GM19455 (cell line): ENCODE measurements at regions not wholly inside any gene's neighbourhood (a gene's known extent, or its start where the extent isn't known, plus 50 kb on each side); places are given as distances from the start of the nearest gene placed in this dataset.
"Not testable (repeated sequence)": the region's sequence is repeated elsewhere in the genome, so short reads cannot be mapped to it uniquely, and the experiment has no call there.

Experiments
- ATAC-seq: cut with Tn5 transposase; IDR thresholded peaks from one replicate; pipeline ENCODE4 v1.9.1; 2021; ENCODE audit not compliant: unreplicated experiment

- ATAC-seq: no peak
Measured at GRCh38 chr17:77036841-77037381, 103.9 kb upstream of the SEC14L1 start.

DNA sequence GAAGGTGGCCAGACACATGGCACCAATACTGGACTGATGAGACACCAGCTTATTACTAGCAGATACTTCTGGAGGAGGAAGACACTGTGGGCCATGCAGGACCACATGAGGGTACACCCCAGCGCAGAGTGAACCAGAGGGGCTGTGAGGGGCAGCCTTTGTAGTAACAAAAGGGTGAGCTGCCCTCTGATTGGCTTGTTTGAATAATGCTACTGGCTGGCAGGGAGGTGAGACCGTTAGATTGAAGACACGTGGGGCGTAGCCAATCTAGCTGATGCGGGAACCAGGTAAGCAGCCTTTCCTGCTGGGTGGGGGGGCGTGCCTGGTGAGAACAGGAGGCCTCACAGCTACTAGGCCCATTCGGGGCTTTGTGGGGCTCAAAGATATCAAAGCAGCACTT, 102.8 kb upstream of the SEC14L1 start:
- no peak for ATAC-seq

DNA sequence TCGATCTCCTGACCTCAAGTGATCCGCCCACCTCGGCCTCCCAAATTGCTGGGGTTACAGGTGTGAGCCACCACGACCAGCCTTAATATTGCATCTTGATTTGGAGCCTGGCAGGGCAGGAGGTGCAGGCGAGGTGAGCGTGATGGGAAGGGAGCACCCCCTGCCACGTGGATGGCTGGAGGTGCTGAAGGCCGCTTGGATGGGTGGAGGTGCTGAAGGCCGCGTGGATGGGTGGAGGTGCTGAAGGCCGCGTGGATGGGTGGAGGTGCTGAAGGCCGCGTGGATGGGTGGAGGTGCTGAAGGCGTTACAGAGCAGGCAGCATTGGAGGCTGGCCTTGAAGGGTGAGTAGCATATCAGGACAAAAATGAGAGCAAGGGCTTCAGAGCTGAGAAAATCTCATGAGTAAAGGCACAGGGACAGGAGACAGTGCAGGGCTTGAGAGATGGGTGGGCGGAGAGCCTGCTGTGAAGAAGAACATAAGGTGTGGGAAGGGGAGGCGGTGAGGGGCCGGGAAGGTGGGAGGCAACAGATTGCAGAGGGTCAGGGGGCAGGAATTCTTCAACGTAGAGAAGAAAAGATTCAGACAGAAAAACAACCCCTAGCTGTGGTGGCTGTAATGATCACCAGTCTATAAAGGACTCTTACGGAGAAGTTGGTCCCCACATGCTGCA, 101.7 kb upstream of the SEC14L1 start:
- no peak for ATAC-seq

GRCh38 chr17:77042476-77043231, 98.1 kb upstream of the SEC14L1 start:
- no peak for ATAC-seq

GRCh38 chr17:77045441-77046041, 95.2 kb upstream of the SEC14L1 start:
- ATAC-seq: no peak

DNA sequence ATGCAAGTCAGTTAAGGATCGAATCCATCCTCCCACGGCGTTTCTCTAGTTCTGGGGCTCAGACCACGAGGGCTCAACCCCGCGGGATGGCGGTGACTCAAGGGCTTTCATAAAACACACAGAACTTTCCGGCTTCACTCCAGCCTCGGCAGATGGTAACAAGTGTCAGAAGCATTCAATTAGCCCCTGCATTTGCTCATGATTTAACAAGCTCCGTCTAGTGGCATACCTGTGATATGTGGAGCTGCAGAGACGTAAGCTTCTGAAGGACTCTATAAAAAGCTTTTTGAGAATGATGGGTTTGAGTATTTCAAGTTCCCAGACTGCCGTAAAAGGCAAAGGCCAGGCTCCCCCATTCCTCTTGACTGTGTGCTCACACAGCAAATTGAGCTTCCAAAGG, 91.3 kb upstream of the SEC14L1 start:
- ATAC-seq: no peak

GRCh38 chr17:77050901-77051300, 89.9 kb upstream of the SEC14L1 start:
- not testable (repeated sequence) for ATAC-seq

DNA sequence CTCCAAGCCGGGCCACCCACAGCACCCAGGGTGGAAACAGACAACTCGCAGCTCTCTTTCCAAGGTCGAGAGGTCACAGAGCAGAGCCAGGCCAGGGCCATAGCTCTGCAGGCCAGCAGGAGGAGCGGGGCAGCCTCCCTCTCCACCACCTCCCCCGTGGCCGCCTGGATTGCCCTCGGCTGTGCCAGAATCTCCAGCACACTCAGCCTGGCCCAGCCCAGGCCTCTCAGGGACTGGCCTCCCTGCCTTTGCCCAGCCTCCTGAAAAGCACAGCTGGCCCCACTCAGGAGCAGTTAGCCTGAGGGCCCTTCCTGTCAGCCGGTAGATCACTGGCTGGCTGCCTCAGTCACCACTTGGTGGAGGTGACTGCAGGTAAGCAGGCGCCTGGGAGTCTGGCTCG, 85.8 kb upstream of the SEC14L1 start:
- no peak for ATAC-seq

- no peak for ATAC-seq
Measured at GRCh38 chr17:77055453-77055852, 85.3 kb upstream of the SEC14L1 start.

- ATAC-seq: no peak
Measured at GRCh38 chr17:77058016-77058415, 82.8 kb upstream of the SEC14L1 start.

- no peak for ATAC-seq
Measured at GRCh38 chr17:77061669-77062068, 79.1 kb upstream of the SEC14L1 start.

- no peak for ATAC-seq
Measured at GRCh38 chr17:77064598-77064997, 76.2 kb upstream of the SEC14L1 start.

DNA sequence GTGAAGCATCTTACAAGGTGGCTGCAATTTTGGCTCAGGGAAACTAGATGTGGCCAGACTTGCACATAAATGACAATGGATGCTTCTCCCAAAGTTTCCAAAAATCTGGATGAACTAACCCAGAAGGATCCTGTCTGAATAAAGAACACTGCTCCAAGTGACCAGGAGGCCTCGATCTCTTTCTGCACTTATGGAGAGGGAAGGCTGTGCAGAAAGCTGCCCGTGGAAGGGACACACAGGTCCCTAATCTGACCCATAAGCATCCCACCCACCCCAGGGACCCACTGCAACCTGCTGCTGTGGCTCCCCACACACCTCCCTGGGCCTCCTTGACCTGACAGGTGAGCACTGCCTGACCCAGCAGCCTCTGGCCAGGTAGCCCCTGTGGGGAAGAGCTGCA, 74.6 kb upstream of the SEC14L1 start:
- no peak for ATAC-seq

- not testable (repeated sequence) for ATAC-seq
Measured at GRCh38 chr17:77066726-77067409, 73.9 kb upstream of the SEC14L1 start.

DNA sequence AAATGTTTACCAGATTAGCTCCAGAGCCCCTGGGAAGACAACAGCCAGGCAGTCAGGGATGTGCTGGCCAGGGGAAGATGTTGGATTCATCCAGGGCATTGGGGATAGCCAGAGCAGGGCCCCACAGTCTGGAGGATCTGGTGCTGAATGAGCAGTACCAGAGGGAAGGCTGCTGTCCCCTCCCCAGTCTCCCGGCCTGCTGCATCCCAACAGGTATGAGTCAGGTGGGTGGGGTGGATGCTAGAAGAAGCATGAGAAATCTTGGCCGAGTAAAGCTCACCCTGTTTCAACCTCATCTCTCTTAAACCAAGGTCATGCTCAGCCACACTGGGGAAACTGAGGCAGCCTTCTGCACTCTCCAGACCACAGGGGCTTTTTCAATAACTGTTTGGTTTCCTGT, 71.9 kb upstream of the SEC14L1 start:
- ATAC-seq: no peak

DNA sequence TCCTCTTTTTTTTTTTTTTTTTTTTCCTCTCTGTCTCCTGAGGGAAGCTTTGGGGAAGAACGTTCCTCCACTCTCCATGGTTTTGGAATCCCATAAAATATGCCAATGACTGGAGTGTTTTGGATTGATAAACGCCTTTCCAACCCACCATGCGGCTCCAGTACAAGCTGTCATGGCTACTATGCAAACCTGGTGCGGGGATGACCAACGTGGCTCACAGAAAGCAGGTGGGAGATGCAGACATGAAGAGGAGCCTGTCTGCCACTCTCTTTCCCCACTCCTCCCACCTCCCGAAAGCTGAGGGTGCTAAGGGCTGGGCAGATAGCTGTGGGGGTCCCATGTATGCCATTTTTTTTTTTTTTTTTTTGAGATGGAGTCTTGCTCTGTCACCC, 69.9 kb upstream of the SEC14L1 start:
- no peak for ATAC-seq

DNA sequence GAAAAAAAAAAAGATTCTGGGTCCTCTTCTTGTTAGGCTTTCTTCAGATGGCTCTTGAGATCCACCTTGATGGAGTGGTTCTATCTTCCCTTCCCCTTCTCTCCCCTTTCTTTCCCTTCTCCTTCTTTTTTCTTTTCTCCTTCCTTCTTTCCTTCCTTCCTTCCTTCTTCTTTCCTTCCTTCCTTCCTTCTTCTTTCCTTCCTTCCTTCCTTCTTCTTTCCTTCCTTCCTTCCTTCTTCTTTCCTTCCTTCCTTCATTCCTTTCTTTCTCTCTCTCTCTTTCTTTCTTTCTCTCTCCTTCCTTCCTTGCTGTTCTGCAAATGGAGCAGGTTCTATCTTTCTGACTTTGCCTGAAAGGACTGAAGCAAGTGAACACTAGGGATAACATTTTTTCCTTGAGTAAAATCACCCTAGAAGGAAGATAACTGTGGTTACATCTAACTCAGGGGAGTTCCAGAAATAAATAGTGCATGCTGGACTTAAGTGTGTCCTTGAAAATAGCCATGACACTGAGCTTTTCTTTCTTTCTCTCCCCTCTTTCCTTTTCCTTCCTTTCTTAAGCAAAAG, 68.8 kb upstream of the SEC14L1 start:
- ATAC-seq: no peak

GRCh38 chr17:77072670-77073069, 68.1 kb upstream of the SEC14L1 start:
- ATAC-seq: no peak

- no peak for ATAC-seq
Measured at GRCh38 chr17:77074681-77075080, 66.1 kb upstream of the SEC14L1 start.

GRCh38 chr17:77076124-77076830, 64.5 kb upstream of the SEC14L1 start:
- no peak for ATAC-seq
